GM21529 (cell line): ENCODE measurements at regions not wholly inside any gene's neighbourhood (a gene's known extent, or its start where the extent isn't known, plus 50 kb on each side); places are given as distances from the start of the nearest gene placed in this dataset.

Experiments used
- ATAC-seq: cut with Tn5 transposase; IDR thresholded peaks from one replicate; pipeline ENCODE4 v1.9.1; 2021; ENCODE audit not compliant: unreplicated experiment

DNA sequence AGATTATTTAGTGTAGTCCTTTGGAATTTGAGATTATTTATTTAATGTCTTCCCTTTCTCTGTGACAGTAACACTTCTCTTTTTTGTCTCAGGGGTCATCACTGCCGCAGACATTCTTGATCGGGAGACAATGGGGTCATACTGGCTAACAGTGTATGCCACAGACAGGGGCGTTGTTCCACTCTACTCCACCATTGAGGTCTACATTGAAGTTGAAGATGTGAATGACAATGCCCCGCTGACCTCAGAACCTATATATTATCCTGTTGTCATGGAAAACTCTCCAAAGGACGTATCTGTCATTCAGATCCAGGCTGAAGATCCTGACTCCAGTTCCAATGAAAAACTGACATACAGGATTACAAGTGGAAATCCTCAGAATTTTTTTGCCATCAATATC, 299.9 kb downstream of the FAT3 start:
- ATAC-seq: no peak

DNA sequence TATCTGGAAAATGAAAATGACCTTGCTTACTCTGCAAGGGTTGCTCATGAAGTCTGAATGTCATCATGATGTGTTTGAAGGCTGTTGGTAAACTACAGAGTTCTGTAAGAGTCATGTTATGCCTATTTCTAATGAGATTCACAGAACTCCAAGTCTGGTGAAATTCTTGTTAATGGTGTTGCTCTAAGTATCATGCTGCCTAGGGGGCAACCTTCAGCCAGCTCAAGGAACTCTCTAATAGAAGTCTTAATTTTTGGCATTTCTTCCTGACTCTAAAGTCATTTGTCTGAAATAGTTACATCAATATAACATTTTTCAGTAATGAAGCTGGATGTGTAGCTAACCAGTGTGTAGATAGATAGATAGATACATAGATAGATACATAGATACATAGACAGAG, 302.8 kb downstream of the FAT3 start:
- no peak for ATAC-seq

DNA sequence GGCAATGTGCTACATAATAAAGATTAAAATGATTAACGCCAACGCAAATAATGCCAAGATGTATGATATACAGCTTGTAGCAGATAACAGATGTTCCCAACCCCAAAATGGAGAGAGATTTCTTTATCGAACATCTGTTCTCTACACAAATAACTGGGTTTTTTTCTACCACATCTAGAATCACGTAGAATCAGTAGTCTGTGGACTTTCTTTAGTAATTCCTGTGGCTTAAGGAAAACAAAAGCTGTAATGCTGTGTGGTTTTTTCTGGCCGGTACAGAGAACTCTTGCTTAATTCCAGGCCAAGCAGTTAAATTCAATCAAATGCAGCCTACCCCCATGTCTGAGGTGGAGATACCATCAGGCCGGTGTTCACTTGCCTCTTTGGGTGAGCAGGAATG, 303.4 kb downstream of the FAT3 start:
- ATAC-seq: no peak

DNA sequence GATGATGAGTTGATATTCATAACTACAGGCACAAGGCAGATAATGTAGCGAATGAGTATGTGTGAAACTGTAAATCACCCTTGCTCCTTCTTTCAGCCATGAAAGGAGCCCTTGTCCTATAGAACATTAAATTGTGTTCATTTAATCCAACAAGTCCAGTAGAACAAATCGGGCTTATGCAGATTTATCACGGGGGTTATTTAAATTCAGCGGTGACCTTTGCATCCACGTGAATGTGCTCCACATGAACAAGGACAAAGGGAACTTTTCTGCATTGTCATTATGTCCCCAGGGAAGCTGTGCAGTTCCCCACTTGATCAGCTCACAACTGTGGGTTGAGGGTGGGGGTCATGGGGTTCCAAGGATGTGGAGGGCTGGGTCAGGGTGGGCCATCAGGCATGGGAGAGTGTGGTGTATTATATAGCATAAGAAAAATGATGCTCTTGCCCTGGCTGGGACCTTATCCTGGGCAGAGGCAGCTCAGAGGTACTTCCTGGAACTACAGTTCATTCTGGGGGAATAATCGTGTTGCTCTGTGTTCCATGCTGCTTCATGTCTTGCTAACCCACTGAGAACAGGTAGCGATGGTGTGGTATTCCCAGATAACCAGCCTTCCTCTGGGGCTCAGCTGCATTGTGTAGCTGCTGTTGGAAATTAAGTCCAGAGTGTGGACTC, 306.6 kb downstream of the FAT3 start:
- no peak for ATAC-seq

DNA sequence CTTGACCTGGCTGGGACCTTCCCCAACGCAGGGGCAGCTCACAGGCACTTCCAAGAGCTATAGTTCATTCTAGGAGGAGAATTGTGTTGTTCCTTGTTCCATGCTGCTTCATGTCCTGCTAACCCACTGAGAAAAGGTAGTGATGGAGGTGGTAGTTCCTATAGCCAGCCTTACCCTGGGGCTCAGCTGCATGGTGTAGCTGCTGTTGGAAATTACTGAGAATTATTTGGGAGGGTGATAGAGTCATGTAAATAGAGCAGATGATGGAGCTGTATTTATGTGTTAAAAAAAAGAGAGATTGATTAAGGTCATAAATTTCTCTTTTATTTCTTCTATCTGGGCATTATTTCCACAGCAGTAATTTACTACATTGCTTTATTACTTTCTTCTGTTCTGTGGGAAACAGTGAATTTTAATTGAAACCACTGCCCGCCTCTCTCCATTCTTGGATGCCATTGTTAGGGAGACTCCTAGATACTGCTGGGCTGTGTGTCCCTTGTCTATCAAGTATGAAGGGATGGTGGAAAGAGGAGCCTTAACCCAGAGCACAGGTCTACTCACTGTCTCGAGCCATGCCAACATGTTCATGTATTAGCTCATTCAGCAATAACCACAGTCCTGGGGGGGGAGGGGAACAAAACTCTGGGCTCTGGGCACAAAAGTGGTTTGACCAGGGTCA, 309.2 kb downstream of the FAT3 start:
- no peak for ATAC-seq

DNA sequence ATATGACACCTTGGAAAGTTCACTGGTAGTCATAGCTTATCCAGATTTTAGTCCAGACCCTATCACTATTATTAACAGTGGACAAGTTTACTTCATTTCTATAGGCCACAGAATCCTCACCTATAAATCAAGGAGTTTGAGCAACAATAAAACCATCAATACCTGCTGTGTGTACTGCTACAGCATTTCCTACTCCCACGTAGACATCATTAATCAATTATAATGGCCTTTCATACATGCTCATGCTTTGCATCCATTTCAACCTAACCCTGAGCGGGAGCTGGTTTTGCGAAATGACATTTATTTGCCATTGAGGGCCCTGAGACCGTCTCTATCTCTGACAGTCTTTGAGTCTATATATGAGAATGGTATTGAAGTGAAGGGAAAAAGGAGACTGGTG, 312.3 kb downstream of the FAT3 start:
- ATAC-seq: no peak

DNA sequence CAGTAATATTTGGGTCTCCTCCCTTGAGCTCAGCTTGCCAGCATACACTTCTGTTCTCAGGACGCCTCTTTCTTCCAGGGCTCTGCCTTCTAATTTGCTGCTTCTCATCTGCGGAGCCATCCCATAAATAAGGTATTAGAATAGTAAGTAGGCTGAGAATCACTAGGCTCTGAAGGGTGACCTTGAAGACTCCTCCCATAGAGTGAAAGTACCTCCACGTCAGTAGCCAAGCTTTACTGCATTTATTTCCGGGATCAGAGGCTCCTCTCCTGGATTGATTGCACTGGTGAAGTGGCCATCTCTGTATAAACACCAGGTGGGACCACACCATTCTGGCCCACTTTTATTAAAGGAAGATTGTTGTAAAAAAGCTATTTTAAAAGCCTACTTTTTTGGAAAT, 315.5 kb downstream of the FAT3 start:
- ATAC-seq: no peak

DNA sequence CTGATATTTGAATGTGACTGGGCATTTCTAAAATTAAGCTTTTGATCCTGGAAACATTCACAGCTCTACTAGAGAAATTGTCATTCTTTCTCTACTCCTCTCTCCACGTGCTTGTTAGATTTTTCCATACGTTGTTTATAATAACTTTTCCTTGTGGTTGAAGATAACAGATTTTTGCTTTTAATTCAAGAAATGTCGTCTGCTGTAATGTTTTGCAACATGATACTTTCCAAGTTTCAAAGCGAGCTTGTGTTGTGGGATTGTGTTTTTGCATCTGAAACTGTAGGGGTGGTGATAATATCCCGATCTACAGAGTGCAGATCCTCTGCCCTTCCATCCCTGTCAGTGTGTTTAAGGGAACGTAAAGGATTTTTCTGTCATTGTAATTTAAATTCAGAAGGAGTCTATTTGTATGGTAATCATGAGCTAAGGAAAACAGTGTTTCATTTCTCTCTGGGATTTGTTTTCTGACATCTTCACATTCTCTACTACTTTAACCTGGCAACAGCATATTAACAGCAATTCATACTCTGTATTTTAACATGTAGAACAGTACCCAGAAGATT, 321.4 kb downstream of the FAT3 start:
- no peak for ATAC-seq

DNA sequence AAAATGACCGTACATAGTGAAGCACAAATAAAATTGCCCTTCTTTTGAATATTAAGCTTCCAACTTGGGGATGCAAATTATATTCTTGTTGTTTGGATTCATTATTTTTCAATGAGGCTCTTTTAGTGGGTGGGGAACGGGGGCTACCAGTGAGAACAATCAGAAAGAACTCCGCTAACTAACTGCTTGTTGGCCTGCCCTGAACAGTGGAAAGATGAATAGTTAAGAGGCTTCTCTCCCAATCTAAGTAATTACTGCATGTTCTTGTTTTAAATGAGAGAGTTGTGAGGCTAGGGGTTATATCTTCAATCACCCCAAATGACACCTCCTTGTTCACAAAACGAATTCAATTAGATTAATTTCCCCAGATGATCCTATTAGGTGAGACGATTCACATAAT, 322.0 kb downstream of the FAT3 start:
- no peak for ATAC-seq

DNA sequence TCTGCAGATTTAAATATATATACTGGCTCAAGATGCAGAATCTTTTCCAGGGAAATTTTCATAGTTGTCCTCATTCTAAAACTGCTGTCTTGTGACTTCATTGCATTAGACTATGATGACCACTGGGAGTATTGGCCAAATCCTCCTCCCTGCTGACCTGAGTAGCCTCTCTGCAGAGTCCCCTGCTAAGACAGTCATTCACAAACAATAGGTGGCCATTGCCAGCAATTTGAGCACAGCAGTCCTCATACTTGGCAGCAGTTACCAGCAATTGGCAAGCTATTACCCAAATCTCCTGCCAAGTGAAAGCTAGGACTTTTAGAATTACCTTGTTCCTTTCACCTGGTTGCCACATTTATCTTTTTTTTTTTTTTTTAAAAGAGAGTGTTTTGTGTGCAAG, 325.8 kb downstream of the FAT3 start:
- no peak for ATAC-seq

DNA sequence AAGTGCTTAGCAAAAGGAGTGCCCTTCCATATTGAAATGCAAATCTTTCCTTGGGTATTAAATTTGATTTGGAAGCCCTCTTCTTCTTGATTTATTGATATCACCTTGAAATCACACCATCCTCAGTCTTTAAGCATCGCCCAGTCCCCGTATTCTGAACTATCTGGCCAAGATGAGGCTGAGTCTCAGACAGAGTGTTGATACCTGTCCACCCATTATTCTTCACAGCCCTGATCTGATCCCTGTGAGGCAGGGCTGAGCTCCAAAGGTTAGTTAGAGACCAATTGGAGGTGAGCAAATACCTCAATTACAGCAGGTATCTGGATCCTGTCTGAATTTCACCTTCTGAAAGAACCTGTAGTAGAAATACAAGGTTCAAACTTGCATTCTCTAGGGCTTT, 326.3 kb downstream of the FAT3 start:
- no peak for ATAC-seq

DNA sequence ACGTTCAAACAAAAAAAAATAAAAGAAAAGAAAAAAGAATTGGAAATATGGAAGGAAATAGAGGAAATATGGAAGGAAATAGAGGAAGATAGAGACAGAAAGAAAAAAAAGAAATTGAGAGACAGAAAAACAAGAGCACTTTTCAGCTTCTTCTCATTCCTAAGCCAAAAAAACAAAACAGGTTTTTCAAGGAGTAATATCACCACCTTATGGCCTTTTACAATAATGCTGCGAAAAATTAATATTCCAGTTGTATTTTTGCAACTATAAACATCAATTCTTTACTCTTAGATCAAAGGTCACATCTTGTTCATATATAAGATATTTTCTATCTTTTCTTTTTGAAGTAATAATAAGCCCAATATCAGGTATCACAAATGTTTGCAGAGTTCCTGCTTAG, 328.3 kb downstream of the FAT3 start:
- ATAC-seq: no peak

DNA sequence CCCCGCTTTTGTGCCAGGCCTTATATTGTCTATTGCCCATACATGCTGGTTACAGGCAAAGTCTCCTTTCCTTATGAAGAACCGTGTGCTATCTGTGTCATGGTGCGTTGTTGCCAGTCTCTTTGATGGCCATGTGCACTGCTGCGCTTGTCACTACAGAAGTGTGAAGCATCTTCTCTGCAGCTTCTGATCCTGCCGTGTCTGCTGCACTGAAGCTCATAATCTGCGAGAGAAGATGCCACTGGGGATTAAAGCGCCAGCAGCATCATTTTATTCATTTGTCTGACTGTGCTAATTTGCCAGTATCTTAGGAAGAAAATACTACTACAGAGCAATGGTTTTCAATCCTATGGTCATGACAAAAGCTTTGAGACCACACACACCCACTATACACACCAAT, 330.1 kb downstream of the FAT3 start:
- no peak for ATAC-seq

DNA sequence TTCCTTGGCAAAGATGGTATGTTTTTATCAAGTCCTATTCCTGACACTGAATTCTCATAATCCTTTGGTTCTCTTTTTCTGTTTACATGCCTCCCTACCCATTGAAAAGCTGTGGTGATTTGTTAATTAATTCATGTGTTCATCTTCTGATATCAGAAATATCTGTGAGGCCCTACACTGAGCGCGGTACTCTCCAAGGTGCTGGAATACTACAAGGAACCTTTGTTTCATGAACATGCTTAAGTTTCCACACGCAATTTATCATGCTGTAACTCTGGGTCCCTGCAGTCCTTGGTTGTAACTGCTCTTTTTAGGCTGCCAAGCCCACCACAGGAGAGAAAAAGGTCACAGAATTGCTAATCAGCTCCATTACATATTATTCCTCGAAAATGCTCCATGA, 331.8 kb downstream of the FAT3 start:
- no peak for ATAC-seq

DNA sequence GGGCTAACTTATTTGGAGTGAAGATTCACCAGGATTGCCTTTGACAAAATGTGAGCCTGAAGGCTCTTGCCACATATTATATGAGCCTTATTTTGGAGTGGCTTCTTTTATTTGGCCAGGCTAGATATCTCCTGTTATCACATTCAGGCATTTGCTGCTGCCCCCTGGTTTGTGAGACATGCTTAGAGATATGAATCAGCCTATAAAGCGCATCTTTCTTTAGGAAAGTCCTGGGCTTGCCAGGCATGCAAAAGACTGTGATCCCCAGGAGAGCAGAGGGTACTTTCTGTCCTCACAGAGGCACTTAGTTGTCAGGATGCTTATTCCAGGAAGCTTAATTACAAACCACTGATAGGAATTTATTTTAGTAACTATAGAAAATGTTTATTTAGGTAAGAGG, 333.3 kb downstream of the FAT3 start:
- no peak for ATAC-seq

DNA sequence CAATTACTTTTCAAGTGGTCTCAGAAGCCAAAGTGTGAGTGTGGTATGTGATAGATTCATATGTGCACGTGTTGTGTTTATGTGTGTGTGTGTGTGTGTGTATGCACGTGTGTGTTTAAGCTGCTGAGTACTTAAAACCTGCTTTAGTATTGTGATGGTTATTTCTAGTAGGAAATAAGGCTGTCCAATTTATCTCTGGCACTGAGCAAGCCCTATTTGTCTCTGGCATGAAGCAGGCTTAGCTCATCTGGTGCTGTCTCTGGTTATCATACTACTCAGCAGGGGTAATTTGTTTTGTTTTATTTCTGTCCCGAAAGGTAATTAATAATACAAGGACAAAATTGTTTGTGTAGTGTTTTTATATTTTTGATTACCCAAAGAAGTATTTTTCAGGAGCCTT, 333.7 kb downstream of the FAT3 start:
- no peak for ATAC-seq

DNA sequence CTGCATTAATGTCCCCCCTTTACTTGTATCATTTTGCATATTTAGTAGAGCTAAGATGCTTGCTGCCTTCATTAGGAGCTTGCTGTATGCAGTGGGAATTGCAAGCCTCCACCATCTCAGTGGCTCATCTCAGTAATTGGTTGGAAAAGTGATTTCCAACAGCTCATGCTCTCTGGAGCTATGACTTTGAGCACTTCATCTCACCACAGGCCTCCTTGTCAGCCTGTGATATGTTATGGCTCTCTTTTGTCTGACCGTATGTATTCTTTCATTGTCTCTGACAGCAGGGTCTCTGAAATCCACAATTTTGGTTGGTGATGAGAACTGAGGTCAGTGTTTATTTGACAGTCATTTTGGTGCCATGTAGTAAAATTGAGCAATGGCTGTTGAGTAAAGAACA, 345.1 kb downstream of the FAT3 start:
- ATAC-seq: no peak

DNA sequence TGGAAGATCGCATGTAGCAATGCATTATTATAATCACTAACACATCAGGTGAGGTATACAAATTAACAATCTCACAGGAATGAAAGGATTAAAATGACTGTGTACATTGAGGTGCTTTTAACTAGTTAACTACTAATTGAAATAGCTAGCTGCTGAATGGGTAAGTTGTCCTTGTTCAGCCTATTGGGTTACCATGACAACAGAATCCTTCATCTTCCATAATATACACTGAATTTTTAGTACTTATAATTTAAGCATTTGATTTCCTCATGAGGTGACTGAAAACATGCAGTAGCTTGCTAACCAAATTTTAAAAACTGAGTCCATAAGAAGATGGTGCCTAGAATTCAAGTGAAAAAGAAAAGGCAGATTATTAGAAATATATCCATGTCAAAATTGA, 347.9 kb downstream of the FAT3 start:
- no peak for ATAC-seq

DNA sequence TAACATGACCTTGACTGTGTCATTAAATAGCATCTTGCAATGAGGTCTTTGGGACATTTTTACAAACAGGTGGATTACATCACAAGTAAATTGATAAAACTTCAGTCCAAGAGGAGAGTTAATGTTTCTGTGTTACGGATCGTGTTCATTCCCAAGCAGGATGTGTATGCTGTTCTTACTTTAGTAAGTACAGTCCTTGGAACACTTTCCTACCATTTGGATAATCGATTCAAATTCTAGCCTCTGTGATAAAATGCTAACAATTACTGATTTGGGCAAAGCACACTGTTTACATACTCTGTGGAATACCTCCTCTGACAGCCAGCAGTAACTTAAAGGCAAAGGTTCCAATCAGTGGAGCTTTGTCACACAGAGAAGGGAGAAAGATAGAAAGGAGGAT, 351.7 kb downstream of the FAT3 start:
- no peak for ATAC-seq

DNA sequence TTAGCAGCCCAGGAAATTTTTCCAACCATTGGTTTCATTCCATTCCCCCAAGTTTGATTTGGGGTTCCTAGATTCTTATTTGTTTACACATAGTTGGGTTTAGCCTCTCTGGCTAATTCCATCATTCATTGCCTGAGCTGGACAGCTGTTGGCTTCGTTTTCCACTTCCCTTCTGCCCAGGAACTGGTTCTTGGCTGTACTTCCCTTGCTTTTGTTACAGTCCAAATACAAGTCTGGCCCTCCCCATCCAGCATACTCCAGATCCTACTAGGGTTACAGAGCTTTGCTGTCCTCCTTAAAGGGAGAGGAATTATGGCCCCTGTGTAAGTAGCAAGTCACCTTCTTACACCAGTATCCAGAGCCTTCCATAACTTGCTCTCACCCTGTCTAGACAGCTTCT, 356.3 kb downstream of the FAT3 start:
- no peak for ATAC-seq

DNA sequence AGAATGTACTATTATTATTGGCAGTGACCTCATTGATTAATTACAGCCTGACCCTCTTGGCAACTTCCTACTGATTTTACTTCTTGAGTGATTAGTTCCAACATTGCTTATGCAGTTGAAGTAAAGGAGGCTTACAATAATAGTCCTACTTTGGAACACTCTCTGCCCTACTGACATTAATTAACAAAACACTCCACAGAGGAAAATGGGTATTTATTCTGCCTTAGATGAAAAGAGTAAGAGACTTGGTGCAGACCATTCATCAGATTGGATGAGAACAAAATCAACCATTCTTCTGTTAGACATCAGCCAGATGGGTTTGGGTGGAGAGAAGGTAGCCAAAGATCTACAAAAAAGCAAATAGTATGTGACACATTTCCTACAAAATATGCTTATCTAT, 363.8 kb downstream of the FAT3 start:
- ATAC-seq: no peak

DNA sequence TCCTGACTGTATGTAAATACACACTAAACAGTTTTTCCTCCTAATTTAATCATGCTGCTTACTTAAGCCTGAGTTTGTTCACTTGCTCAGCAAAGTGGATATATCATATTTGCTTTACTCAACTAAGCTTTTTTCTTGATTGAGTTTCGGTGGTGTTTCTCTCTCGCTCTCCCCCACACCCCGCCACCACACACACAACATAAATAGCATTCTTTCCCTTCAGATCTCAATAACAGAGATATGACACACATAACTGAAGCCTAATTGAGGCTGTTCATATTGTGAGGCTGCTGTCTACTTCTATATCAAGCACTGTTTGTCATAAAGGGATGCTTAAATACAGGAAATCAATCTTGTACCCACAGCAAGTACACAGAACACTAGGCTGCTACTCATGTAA, 364.9 kb downstream of the FAT3 start:
- no peak for ATAC-seq

DNA sequence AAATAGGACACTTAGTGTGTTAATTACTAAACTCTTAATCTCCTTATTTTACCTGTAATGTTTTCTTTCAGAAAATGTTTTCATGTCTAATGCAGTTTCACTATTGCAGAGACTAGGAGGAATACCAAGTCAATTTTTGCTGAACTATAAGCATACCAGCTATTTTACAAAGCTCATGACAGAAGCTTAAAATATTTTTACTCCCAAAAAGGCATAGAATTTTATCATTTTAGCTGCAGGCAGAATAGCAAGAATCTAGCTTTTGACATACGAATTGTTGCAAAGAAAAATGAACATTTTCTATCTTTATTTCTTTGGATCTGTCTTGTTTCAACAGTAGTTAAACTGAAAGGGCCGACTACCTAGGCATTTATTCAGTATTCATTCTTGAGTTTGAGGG, 366.9 kb downstream of the FAT3 start:
- ATAC-seq: no peak
